ENCODE measurements at regions not wholly inside any gene's neighbourhood (a gene's known extent, or its start where the extent isn't known, plus 50 kb on each side); places are given as distances from the start of the nearest gene placed in this dataset.

- no peaks in the 10 kb centered on the region for H3K36me3 Mint-ChIP-seq (ENCODE audit: low read depth)
- H3K4me3 Mint-ChIP-seq: no peak overlapping the region
- peaks cover 45% of the 10 kb centered on the region for H3K4me1 Mint-ChIP-seq (ENCODE audit: low read depth)
- peaks cover 34% of the 10 kb centered on the region for H3K27me3 Mint-ChIP-seq
- DNase-seq: no peak
- no peaks in the 10 kb centered on the region for H3K9me3 Mint-ChIP-seq
- peak overlapping the region; percentile 86 for H3K27ac Mint-ChIP-seq
Observed at GRCh38 chr5:34535944-34536623, 120.0 kb upstream of the RAI14 start.

GRCh38 chr5:34536699-34537098, 119.4 kb upstream of the RAI14 start:
- no peak overlapping the region for H3K4me3 Mint-ChIP-seq
- H3K4me1 Mint-ChIP-seq (ENCODE audit: low read depth): peaks cover 45% of the 10 kb centered on the region
- no peak for DNase-seq
- H3K9me3 Mint-ChIP-seq: no peaks in the 10 kb centered on the region
- peak overlapping the region; percentile 86 for H3K27ac Mint-ChIP-seq
- H3K27me3 Mint-ChIP-seq: peaks cover 40% of the 10 kb centered on the region
- no peaks in the 10 kb centered on the region for H3K36me3 Mint-ChIP-seq (ENCODE audit: low read depth)

GRCh38 chr5:34538026-34538672, 118.0 kb upstream of the RAI14 start:
- peaks cover 42% of the 10 kb centered on the region for H3K27me3 Mint-ChIP-seq
- no peak overlapping the region for H3K27ac Mint-ChIP-seq
- H3K36me3 Mint-ChIP-seq (ENCODE audit: low read depth): no peaks in the 10 kb centered on the region

GRCh38 chr5:34539183-34539582, 116.9 kb upstream of the RAI14 start:
- Mint-ChIP-seq H3K27me3 (peaks cover 42% of the 10 kb centered on the region), H3K9me3 (peaks cover 6% of the 10 kb centered on the region)
- DNase-seq: no peak

More at GRCh38 chr5:34538026-34538672, 118.0 kb upstream of the RAI14 start:
- peaks cover 2% of the 10 kb centered on the region for H3K9me3 Mint-ChIP-seq
- no peak for DNase-seq
- H3K4me1 Mint-ChIP-seq (ENCODE audit: low read depth): peaks cover 49% of the 10 kb centered on the region
- H3K4me3 Mint-ChIP-seq: no peak overlapping the region

GRCh38 chr5:34541067-34541466, 115.1 kb upstream of the RAI14 start:
- no peak for DNase-seq
- Mint-ChIP-seq H3K4me3 (no peak overlapping the region), H3K36me3 (ENCODE audit: low read depth) (no peaks in the 10 kb centered on the region), H3K9me3 (peaks cover 13% of the 10 kb centered on the region), H3K27ac (no peak overlapping the region), H3K4me1 (ENCODE audit: low read depth) (peaks cover 25% of the 10 kb centered on the region), H3K27me3 (peaks cover 48% of the 10 kb centered on the region)

More at GRCh38 chr5:34539183-34539582, 116.9 kb upstream of the RAI14 start:
- Mint-ChIP-seq H3K27ac (no peak overlapping the region), H3K36me3 (ENCODE audit: low read depth) (no peaks in the 10 kb centered on the region), H3K4me1 (ENCODE audit: low read depth) (peaks cover 42% of the 10 kb centered on the region), H3K4me3 (no peak overlapping the region)

- Mint-ChIP-seq H3K27ac (no peak overlapping the region), H3K4me1 (ENCODE audit: low read depth) (peaks cover 12% of the 10 kb centered on the region), H3K27me3 (peaks cover 53% of the 10 kb centered on the region), H3K4me3 (no peak overlapping the region), H3K36me3 (ENCODE audit: low read depth) (no peaks in the 10 kb centered on the region), H3K9me3 (peaks cover 15% of the 10 kb centered on the region)
- no peak for DNase-seq
Observed at GRCh38 chr5:34542818-34543217, 113.3 kb upstream of the RAI14 start.

- DNase-seq: no peak
- Mint-ChIP-seq H3K9me3 (peaks cover 15% of the 10 kb centered on the region), H3K4me3 (no peak overlapping the region), H3K27ac (no peak overlapping the region), H3K36me3 (ENCODE audit: low read depth) (no peaks in the 10 kb centered on the region), H3K4me1 (ENCODE audit: low read depth) (peaks cover 9% of the 10 kb centered on the region), H3K27me3 (peaks cover 49% of the 10 kb centered on the region)
Observed at GRCh38 chr5:34543687-34544086, 112.4 kb upstream of the RAI14 start.

- no peak overlapping the region for H3K27ac Mint-ChIP-seq
- H3K9me3 Mint-ChIP-seq: peaks cover 15% of the 10 kb centered on the region
- DNase-seq: no peak
- H3K4me3 Mint-ChIP-seq: no peak overlapping the region
- H3K27me3 Mint-ChIP-seq: peaks cover 48% of the 10 kb centered on the region
- H3K36me3 Mint-ChIP-seq (ENCODE audit: low read depth): no peaks in the 10 kb centered on the region
- peaks cover 9% of the 10 kb centered on the region for H3K4me1 Mint-ChIP-seq (ENCODE audit: low read depth)
Observed at GRCh38 chr5:34544403-34544802, 111.7 kb upstream of the RAI14 start.

GRCh38 chr5:34545164-34545563, 111.0 kb upstream of the RAI14 start:
- H3K4me1 Mint-ChIP-seq (ENCODE audit: low read depth): peaks cover 9% of the 10 kb centered on the region
- H3K27ac Mint-ChIP-seq: no peak overlapping the region
- no peak overlapping the region for H3K4me3 Mint-ChIP-seq
- peaks cover 41% of the 10 kb centered on the region for H3K27me3 Mint-ChIP-seq
- H3K36me3 Mint-ChIP-seq (ENCODE audit: low read depth): no peaks in the 10 kb centered on the region
- DNase-seq: no peak
- peaks cover 15% of the 10 kb centered on the region for H3K9me3 Mint-ChIP-seq

- Mint-ChIP-seq H3K36me3 (ENCODE audit: low read depth) (no peaks in the 10 kb centered on the region), H3K4me3 (no peak overlapping the region), H3K27ac (no peak overlapping the region), H3K27me3 (peaks cover 40% of the 10 kb centered on the region), H3K4me1 (ENCODE audit: low read depth) (peaks cover 9% of the 10 kb centered on the region), H3K9me3 (peaks cover 15% of the 10 kb centered on the region)
- no peak for DNase-seq
Observed at GRCh38 chr5:34545626-34546025, 110.5 kb upstream of the RAI14 start.

- Mint-ChIP-seq H3K36me3 (ENCODE audit: low read depth) (no peaks in the 10 kb centered on the region), H3K4me1 (ENCODE audit: low read depth) (peaks cover 9% of the 10 kb centered on the region), H3K27ac (no peak overlapping the region), H3K9me3 (peaks cover 15% of the 10 kb centered on the region), H3K4me3 (no peak overlapping the region), H3K27me3 (peaks cover 38% of the 10 kb centered on the region)
- no peak for DNase-seq
Observed at GRCh38 chr5:34547300-34548085, 108.6 kb upstream of the RAI14 start.

GRCh38 chr5:34548086-34548403, 108.1 kb upstream of the RAI14 start:
- no peak overlapping the region for H3K4me3 Mint-ChIP-seq
- peaks cover 4% of the 10 kb centered on the region for H3K4me1 Mint-ChIP-seq (ENCODE audit: low read depth)
- H3K27me3 Mint-ChIP-seq: peaks cover 38% of the 10 kb centered on the region
- H3K9me3 Mint-ChIP-seq: peaks cover 13% of the 10 kb centered on the region
- no peak overlapping the region for H3K27ac Mint-ChIP-seq
- H3K36me3 Mint-ChIP-seq (ENCODE audit: low read depth): no peaks in the 10 kb centered on the region
- no peak for DNase-seq

GRCh38 chr5:34550247-34550646, 105.9 kb upstream of the RAI14 start:
- Mint-ChIP-seq H3K9me3 (peaks cover 2% of the 10 kb centered on the region), H3K36me3 (ENCODE audit: low read depth) (no peaks in the 10 kb centered on the region), H3K27me3 (peaks cover 38% of the 10 kb centered on the region), H3K4me3 (no peak overlapping the region), H3K27ac (no peak overlapping the region), H3K4me1 (ENCODE audit: low read depth) (no peaks in the 10 kb centered on the region)
- no peak for DNase-seq

- Mint-ChIP-seq H3K36me3 (ENCODE audit: low read depth) (no peaks in the 10 kb centered on the region), H3K4me3 (no peak overlapping the region), H3K27me3 (peaks cover 34% of the 10 kb centered on the region), H3K9me3 (peaks cover 2% of the 10 kb centered on the region), H3K4me1 (ENCODE audit: low read depth) (no peaks in the 10 kb centered on the region), H3K27ac (no peak overlapping the region)
- DNase-seq: no peak
Observed at GRCh38 chr5:34550964-34551363, 105.2 kb upstream of the RAI14 start.

- H3K27ac Mint-ChIP-seq: no peak overlapping the region
- H3K36me3 Mint-ChIP-seq (ENCODE audit: low read depth): no peaks in the 10 kb centered on the region
- peaks cover 28% of the 10 kb centered on the region for H3K27me3 Mint-ChIP-seq
- H3K4me1 Mint-ChIP-seq (ENCODE audit: low read depth): no peaks in the 10 kb centered on the region
- H3K9me3 Mint-ChIP-seq: peaks cover 2% of the 10 kb centered on the region
- no peak for DNase-seq
- no peak overlapping the region for H3K4me3 Mint-ChIP-seq
Observed at GRCh38 chr5:34551911-34552433, 104.2 kb upstream of the RAI14 start.
